Stimulated activated CD8-positive, alpha-beta memory T cell treated with anti-CD3 and anti-CD28 coated beads, Interleukin-7, amount 100 ng/mL, for 1 hour (primary cell): ENCODE measurements at regions not wholly inside any gene's neighbourhood (a gene's known extent, or its start where the extent isn't known, plus 50 kb on each side); places are given as distances from the start of the nearest gene placed in this dataset.
"Not testable (repeated sequence)": the region's sequence is repeated elsewhere in the genome, so short reads cannot be mapped to it uniquely, and the experiment has no call there.

ENCODE experiments used
- DNase-seq, 2 donors: peaks; one replicate each; pipeline ENCODE4 v3.0.0-alpha.2; 2020; ENCODE audit warnings: low read depth in 2 of 2

- DNase-seq, result no peak
These were observed 536.1 kb upstream of the AUTS2 start for GRCh38 chr7:69062020-69062765.

GRCh38 chr7:69067397-69067796 lies 530.9 kb upstream of the AUTS2 start:
- DNase-seq, result no peak

GRCh38 chr7:69070476-69070875 lies 527.8 kb upstream of the AUTS2 start:
- no peak for DNase-seq

GRCh38 chr7:69076566-69076965 lies 521.7 kb upstream of the AUTS2 start:
- no peak for DNase-seq

- no peak for DNase-seq
These were observed 519.1 kb upstream of the AUTS2 start for GRCh38 chr7:69078997-69079769.

GRCh38 chr7:69087281-69087680 lies 511.0 kb upstream of the AUTS2 start:
- not testable (repeated sequence) for DNase-seq

GRCh38 chr7:69088185-69088584 lies 510.1 kb upstream of the AUTS2 start:
- DNase-seq, result no peak

- DNase-seq, result no peak
These were observed 507.3 kb upstream of the AUTS2 start for GRCh38 chr7:69090936-69091335.

GRCh38 chr7:69091521-69091920 lies 506.8 kb upstream of the AUTS2 start:
- DNase-seq, result no peak

GRCh38 chr7:69095127-69095526 lies 503.1 kb upstream of the AUTS2 start:
- DNase-seq, result no peak

- DNase-seq, result no peak
These were observed 502.6 kb upstream of the AUTS2 start for GRCh38 chr7:69095649-69096048.

GRCh38 chr7:69104023-69104422 lies 494.3 kb upstream of the AUTS2 start:
- DNase-seq, result no peak

GRCh38 chr7:69105092-69105491 lies 493.2 kb upstream of the AUTS2 start:
- DNase-seq, result no peak

- no peak for DNase-seq
These were observed 492.3 kb upstream of the AUTS2 start for GRCh38 chr7:69105981-69106380.

GRCh38 chr7:69106449-69106848 lies 491.8 kb upstream of the AUTS2 start:
- not testable (repeated sequence) for DNase-seq

- DNase-seq, result not testable (repeated sequence)
These were observed 491.3 kb upstream of the AUTS2 start for GRCh38 chr7:69106946-69107345.

- DNase-seq, result no peak
These were observed 490.2 kb upstream of the AUTS2 start for GRCh38 chr7:69108097-69108496.

GRCh38 chr7:69109246-69109645 lies 489.0 kb upstream of the AUTS2 start:
- no peak for DNase-seq

- DNase-seq, result no peak
These were observed 488.4 kb upstream of the AUTS2 start for GRCh38 chr7:69109879-69110278.

- DNase-seq, result no peak
These were observed 487.7 kb upstream of the AUTS2 start for GRCh38 chr7:69110450-69111050.

GRCh38 chr7:69114374-69114773 lies 483.9 kb upstream of the AUTS2 start:
- no peak for DNase-seq

GRCh38 chr7:69115788-69116187 lies 482.5 kb upstream of the AUTS2 start:
- no peak for DNase-seq

- DNase-seq, result not testable (repeated sequence)
These were observed 482.1 kb upstream of the AUTS2 start for GRCh38 chr7:69116196-69116595.
